ENCODE measurements at regions not wholly inside any gene's neighbourhood (a gene's known extent, or its start where the extent isn't known, plus 50 kb on each side); places are given as distances from the start of the nearest gene placed in this dataset.

DNA sequence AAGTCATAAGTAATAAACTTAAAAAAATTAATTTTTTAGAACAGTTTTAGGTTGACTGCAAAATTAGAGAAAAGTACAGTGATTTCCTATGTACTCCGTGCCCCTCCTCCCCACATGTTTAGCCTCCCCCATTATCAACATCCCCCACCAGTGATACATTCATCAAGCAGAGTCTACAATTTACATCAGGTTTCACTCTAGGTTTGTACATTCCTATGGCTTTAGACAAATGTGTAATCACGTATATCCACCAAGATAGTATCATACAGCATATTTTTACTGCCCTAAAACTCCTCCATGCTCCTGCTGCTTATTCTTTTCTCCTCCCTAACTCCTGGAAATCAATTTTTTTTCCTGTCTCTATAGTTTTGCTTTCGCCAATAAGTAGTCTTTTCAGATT lies 438.7 kb downstream of the LRFN5 start:
- TF ChIP-seq, protein P1, sequence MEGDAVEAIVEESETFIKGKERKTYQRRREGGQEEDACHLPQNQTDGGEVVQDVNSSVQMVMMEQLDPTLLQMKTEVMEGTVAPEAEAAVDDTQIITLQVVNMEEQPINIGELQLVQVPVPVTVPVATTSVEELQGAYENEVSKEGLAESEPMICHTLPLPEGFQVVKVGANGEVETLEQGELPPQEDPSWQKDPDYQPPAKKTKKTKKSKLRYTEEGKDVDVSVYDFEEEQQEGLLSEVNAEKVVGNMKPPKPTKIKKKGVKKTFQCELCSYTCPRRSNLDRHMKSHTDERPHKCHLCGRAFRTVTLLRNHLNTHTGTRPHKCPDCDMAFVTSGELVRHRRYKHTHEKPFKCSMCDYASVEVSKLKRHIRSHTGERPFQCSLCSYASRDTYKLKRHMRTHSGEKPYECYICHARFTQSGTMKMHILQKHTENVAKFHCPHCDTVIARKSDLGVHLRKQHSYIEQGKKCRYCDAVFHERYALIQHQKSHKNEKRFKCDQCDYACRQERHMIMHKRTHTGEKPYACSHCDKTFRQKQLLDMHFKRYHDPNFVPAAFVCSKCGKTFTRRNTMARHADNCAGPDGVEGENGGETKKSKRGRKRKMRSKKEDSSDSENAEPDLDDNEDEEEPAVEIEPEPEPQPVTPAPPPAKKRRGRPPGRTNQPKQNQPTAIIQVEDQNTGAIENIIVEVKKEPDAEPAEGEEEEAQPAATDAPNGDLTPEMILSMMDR (IDR thresholded peaks at IDR 0.05; ENCODE audit: extremely low read depth, missing control alignments): no peak
- no peak for DNase-seq (ENCODE audit: low spot score)

DNA sequence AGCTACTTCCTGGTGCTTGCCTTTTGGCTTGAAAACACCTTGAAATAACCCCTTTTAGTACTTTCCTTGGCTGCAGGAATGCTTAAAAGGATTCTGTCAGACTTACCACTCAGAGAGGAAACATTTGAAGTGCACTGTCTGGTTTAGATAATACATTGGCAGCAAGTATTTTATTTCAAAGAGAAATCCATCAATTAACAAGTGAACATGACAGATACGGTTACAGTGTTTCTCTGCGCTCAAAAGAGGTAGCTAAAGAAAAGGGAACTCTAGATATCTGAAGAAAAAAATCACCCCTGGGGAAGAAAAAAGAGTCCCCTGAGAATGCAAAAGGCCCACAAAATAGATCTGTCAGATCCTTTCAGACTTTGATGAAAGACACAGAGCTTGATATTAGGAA lies 421.9 kb downstream of the LRFN5 start:
- TF ChIP-seq, protein P1 (IDR thresholded peaks at IDR 0.05; ENCODE audit: extremely low read depth, missing control alignments): no peak
- DNase-seq (ENCODE audit: low spot score): no peak

DNA sequence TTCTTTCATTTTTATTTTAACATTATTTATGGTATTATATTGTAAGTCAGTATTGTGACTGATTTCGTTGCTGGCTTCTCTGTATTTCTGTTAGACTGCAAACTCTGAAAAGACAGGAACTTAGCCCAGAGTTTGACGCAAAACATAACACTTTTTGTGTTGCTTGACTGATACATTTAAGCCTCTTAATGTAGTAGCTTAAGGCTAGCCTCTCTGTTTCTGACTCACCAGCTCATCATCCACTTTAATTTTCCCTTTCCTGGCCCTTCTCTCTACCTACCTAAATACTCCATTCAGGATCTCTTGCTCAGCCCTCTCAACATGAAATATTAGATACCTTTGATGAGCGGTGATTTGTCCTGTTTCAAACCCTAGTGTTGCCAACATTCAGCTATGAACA lies 420.6 kb downstream of the LRFN5 start:
- TF ChIP-seq, protein P1 (IDR thresholded peaks at IDR 0.05; ENCODE audit: extremely low read depth, missing control alignments): no peak
- no peak for DNase-seq (ENCODE audit: low spot score)

DNA sequence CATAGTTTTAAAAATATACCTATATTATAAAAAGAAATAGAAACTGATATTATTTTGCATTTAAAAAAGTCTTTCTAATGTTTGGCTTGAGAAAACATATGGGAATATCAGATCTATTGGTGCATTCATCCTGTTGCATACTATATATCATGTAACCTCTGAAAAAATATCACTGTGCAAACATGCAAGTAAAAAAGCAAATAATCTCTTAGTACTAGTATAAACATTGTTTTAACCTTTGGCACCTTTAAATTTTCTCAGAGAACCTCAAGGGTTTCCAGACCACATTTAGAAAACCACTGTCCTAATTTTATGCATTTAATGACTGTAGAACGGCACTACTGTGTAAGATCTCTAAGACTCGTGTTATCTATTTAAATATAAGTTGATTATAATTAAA lies 416.8 kb downstream of the LRFN5 start:
- TF ChIP-seq, protein P1 (IDR thresholded peaks at IDR 0.05; ENCODE audit: extremely low read depth, missing control alignments): no peak
- DNase-seq (ENCODE audit: low spot score): no peak

DNA sequence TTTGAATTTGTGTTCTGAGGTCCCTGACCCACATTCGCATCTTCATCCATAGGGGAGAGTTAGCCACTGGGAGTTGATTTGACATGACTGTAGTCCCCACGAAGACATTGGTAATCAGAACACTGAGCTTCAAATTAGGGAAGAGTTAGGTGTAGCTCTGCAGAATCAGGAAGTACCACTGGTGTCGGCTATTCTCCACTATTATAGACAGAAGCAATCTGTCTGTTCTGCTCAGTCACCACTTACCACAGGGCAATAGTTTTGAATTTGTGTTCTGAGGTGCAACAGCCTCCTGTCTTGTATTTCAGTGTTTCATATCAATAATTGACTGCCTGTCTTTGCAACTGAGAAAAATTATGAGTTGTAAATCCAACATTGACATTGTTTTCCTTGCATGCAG lies 407.6 kb downstream of the LRFN5 start:
- DNase-seq (ENCODE audit: low spot score): no peak
- TF ChIP-seq, protein P1 (IDR thresholded peaks at IDR 0.05; ENCODE audit: extremely low read depth, missing control alignments): no peak

DNA sequence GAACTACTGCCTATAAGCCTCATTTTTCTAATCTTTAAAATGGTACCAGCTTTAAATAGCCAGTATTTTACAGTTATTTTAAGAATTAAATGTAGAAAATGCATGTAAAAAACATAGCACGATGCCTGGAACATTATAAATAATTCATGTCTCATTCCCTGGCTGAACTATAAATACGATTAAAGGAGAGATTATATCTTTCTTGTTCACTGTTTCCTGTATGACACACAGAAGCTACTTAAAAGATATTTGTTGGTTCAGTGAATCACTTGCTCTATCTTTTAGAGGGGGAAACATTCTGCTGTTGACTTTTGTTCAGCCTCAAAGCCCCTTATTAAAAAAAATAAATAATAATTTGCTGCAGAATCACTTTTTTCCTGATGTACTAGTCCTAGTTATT lies 406.9 kb downstream of the LRFN5 start:
- TF ChIP-seq, protein P1 (IDR thresholded peaks at IDR 0.05; ENCODE audit: extremely low read depth, missing control alignments): no peak
- DNase-seq (ENCODE audit: low spot score): no peak

DNA sequence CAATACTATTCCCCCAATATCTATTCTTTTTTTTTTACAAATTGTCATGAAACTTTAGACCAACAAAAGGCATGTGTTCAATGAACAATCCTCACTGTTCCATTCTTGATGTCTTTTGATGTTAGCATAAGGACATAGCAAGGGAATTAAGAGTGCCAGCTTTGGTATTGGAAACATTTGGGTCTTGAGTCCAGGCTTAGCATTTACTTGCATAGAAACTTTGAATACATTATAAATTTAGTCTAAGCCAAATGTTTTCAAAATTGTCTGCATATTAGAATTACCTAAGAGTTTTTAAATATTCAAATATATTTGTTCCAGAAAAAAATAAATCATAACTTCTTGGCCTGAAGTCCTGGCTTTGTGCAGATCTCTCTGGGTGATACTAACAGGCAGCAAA lies 406.5 kb downstream of the LRFN5 start:
- TF ChIP-seq, protein P1 (IDR thresholded peaks at IDR 0.05; ENCODE audit: extremely low read depth, missing control alignments): no peak
- no peak for DNase-seq (ENCODE audit: low spot score)

Data from GM20000 (cell line).